Hematopoietic multipotent progenitor cell (in vitro differentiated cells): ENCODE measurements at regions not wholly inside any gene's neighbourhood (a gene's known extent, or its start where the extent isn't known, plus 50 kb on each side); places are given as distances from the start of the nearest gene placed in this dataset.

ENCODE experiments used
- DNase-seq, 3 donors: peaks; one replicate each; pipeline ENCODE4 v3.0.0-alpha.2; 2011 to 2015; ENCODE audit warnings: low read depth in 2 of 3, low spot score in 2 of 3

DNA sequence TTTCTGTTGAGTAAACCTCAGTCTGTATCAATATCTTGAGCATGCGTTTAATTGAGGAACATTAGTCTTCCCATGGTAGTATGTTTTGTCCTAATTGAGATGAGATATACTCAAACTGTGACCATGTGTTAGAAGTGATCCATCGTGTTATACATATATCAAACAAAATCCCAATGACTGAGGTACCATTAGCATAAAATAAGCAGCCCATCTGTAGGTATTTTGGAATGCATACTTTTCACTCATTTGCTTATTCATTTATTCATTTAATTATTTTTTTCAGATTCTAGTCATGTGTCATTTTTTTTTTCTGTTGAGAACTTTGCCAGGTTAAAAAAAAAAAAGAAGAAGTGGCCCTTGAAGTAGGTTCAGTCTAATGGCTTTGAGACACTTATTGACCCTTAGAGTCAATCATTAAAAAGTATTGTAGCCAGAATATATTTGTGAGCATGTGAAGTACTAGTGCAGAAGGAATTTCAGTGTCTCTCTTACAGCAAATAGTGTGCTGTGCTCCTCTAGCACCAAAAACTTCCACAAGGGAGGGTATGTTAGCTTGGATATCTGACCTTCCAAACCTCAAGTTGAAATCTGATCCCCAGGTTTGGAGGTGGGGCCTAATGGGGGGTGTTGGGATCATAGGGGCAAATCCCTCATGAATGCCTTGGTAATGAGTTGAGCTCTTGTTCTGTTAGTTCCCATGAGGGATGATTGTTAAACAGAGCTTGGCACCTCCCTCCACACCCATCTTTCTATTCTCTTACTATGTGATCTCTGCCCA, 130.8 kb upstream of the NPY2R start:
- DNase-seq, result no peak

- no peak for DNase-seq
Observed at GRCh38 chr4:155079871-155080270, 128.6 kb upstream of the NPY2R start.

GRCh38 chr4:155081222-155081621, 127.2 kb upstream of the NPY2R start:
- no peak for DNase-seq

- no peak for DNase-seq
Observed at GRCh38 chr4:155085843-155086530, 122.4 kb upstream of the NPY2R start.

- DNase-seq, result no peak
Observed at GRCh38 chr4:155094201-155094820, 114.1 kb upstream of the NPY2R start.

DNA sequence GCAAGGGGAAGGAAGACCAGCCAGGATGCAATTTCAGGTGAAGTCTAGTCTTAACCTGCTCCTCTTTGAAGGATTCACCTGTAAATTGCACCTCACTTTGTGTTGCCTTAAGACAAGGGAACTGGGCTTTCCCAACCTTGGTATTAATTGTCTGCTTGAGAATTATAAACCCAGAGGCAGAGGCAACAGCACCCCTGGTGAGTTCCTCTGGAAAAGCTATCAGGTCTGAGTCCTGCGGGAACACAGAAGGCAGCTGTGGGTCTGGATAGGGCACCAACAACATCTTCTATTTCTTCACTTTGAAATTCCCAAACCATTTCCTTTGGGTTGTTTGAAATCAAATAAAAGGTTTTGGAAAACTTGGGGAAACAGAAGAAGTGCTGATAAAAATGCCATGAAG, 109.2 kb upstream of the NPY2R start:
- DNase-seq, result no peak

- no peak for DNase-seq
Observed at GRCh38 chr4:155106629-155107028, 101.8 kb upstream of the NPY2R start.

GRCh38 chr4:155107059-155107458, 101.4 kb upstream of the NPY2R start:
- DNase-seq, result no peak

DNA sequence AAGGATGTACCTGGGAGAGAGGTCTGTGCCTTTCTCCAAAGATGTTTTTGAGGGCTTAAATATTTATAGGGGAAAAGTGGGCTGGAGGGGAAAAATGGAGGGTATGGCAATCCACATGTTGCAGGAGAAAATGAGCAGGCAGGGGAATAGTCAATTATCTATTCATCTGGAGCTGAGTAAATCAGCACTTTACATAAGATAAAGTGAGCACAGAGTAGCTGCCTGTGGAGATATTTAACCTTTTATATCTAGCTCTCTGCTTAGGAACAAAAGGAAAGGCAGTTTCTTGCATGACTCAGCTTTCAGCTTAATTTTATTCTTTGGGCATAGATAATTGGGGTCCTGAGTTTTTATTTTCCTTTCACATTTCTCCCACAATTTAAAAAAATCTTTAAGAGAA, 93.6 kb upstream of the NPY2R start:
- no peak for DNase-seq

DNA sequence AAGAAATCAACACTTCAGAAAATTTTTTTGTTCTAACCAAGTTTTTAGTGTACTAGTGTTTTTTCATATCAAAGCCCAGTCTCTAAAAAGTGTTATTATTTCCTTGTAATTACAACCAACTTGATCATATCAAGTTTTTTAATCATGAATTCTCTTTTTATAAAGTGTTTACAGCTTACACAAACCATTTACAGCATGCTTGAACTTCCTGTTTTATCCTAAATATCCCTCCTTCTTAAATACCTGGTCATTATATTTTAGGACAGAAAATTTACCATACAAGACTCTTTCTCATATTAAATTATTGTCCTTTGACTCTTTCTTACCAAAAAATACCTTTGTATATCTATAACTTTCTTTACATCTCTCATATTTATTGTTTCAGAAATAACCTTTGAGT, 89.4 kb upstream of the NPY2R start:
- DNase-seq, result no peak

DNA sequence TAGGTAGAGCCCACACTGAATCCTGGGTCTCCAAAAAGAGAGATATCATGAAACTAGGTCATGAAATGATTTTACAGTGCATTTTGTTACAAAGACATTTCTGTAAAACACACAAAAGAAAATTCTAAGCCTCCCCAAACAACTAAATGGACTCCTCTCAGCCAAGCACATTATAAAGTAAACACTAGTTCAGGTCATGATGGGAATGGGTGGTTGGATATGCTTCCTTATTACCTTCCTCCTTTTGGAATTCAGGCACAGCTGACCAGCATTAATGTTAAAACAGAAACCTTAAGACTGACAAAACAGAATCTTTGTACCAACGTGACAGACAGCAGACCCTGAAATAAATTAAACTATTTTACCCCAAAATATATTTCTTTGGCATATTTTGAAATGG, 87.9 kb upstream of the NPY2R start:
- DNase-seq, result no peak

DNA sequence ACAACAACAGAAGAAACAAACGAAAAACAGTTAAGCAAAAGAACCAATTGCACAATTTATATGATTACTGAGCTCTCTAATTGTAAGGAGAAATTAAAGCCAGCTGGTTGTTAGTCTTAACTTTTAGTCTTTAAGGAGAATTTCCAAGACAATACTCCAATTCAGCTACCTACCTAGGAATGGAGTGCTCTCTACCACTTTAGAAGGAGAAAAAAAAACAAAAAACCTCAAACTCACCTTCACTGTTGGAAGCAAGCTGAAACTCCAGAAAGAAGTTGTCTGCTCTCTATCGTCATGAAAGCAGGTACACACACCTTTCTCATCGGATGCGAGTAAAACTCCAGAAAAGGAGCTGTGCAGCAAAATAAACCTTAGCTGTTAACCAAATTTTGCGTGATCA, 86.1 kb upstream of the NPY2R start:
- DNase-seq, result no peak

DNA sequence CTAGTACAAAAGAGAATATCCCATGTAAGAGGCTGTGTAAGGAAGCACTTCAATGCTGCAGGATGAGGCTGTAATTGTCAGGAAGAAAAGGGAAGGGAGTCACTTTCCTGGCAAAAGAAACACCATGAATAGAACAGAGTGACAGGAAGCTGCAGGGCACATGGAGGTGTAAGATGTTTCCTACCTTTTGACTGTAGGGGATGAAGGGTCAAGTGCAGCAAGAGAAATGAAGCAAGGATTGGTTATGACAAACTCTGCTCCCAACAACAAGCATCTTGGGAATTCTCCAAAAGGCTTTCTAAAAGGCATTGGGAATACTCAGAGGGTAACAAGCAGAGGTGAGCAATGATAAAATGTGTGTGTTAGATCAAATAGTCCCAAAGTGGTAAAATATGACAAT, 74.3 kb upstream of the NPY2R start:
- no peak for DNase-seq

- DNase-seq, result no peak
Observed at GRCh38 chr4:155140889-155141288, 67.5 kb upstream of the NPY2R start.

GRCh38 chr4:155143512-155143911, 64.9 kb upstream of the NPY2R start:
- no peak for DNase-seq
